Mucosa of descending colon (tissue), 3 donors: ENCODE measurements at regions not wholly inside any gene's neighbourhood (a gene's known extent, or its start where the extent isn't known, plus 50 kb on each side); places are given as distances from the start of the nearest gene placed in this dataset.

Source experiments
- ATAC-seq: fragments of 200-7000 bp; cut with Tn5 transposase; one replicate; pipeline ENCODE4 v1.9.1; 2020; ENCODE audit warnings: mild to moderate bottlenecking, moderate library complexity
- DNase-seq, 3 donors: peaks; one replicate each; pipeline ENCODE4 v3.0.0-alpha.2; 2020
- H3K36me3 ChIP-seq: fragments of 200-600 bp; one replicate; pipeline ENCODE4 v1.8.0; 2021; ENCODE audit warnings: low read depth, mild to moderate bottlenecking
- H3K4me1 ChIP-seq: fragments of 200-600 bp; one replicate; pipeline ENCODE4 v1.8.0; 2021; ENCODE audit warnings: low read depth, mild to moderate bottlenecking
- H3K4me3 ChIP-seq: fragments of 200-600 bp; one replicate; pipeline ENCODE4 v1.8.0; 2021; ENCODE audit warnings: mild to moderate bottlenecking
- H3K9me3 ChIP-seq: fragments of 200-600 bp; one replicate; pipeline ENCODE4 v1.8.0; 2021; ENCODE audit warnings: mild to moderate bottlenecking
- intact Hi-C, 2 donors: fragments of 100-400 bp; cut with DNase I in 1 of 2; cut with micrococcal nuclease in 1 of 2; formaldehyde crosslinking; loops; one replicate each; pipeline versions ENCODE4 v1.11.0 to v1.11.1; 2022; cut with DNase I, micrococcal nuclease
- TF ChIP-seq, protein P1 (sequence below): fragments of 200-600 bp; IDR thresholded peaks from one replicate; pipeline ENCODE4 v1.8.0; 2022; ENCODE audit warnings: antibody characterized with exemption, mild to moderate bottlenecking
- donor health status: DM: no; HTN: no; CAD: no; lungs with moderate emphysema.
- donor health status: DM: no; HTN: no; CAD: no.
- donor health status: DM: no; HTN: yes; CAD: no.

DNA sequence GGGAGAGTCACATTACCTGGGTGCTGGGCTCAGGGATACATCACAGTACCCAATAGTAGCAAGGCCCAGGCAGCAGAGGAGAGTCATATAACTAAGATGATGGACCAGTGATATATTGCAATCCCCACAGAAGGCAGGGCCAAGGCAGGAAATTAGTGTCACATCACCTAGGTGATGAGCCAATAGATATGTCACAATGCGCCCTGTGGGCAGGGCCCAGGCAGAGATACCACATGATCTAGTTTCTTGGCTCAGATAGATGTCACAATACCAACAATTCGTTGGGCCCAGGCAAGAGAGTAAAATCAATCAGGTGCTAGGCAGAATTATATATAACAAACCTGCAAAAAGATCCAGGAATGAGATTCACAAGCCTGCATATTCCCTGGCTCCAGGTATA, 2111.5 kb downstream of the TP53TG3F start:
- H3K9me3 ChIP-seq, result peaks cover 68% of the 10 kb centered on the region
- intact Hi-C loops, result no loop called here

DNA sequence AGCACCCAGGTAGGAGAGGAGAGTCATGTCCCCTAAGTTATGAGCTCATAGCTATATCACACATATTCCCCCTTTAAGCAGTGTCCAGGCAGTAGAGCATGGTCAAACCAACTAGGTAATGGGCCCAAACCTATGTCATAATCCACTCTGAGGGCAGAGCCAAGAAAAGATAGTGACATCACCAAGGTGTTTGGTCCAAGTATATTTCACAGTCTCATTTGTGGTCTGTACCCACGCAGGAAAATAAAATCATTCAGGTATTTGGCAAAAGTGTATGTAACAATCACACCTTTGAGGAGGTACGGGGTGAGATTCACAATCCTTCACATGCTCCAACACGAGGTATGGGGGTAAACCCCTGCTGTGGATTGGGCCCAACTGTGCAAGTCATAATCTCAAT, 2112.8 kb downstream of the TP53TG3F start:
- no peaks in the 10 kb centered on the region for H3K36me3 ChIP-seq
- no peak overlapping the region for H3K4me3 ChIP-seq
- DNase-seq (no peak), ATAC-seq (no peak)
- H3K4me1 ChIP-seq, result no peaks in the 10 kb centered on the region
- TF ChIP-seq, protein P1, sequence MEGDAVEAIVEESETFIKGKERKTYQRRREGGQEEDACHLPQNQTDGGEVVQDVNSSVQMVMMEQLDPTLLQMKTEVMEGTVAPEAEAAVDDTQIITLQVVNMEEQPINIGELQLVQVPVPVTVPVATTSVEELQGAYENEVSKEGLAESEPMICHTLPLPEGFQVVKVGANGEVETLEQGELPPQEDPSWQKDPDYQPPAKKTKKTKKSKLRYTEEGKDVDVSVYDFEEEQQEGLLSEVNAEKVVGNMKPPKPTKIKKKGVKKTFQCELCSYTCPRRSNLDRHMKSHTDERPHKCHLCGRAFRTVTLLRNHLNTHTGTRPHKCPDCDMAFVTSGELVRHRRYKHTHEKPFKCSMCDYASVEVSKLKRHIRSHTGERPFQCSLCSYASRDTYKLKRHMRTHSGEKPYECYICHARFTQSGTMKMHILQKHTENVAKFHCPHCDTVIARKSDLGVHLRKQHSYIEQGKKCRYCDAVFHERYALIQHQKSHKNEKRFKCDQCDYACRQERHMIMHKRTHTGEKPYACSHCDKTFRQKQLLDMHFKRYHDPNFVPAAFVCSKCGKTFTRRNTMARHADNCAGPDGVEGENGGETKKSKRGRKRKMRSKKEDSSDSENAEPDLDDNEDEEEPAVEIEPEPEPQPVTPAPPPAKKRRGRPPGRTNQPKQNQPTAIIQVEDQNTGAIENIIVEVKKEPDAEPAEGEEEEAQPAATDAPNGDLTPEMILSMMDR, result no peak
- peaks cover 75% of the 10 kb centered on the region for H3K9me3 ChIP-seq
- intact Hi-C loops, result no loop called here

More for the DNA sequence above, 2111.5 kb downstream of the TP53TG3F start:
- TF ChIP-seq, protein P1, result no peak
- Histone ChIP-seq H3K4me3 (no peak overlapping the region), H3K4me1 (no peaks in the 10 kb centered on the region), H3K36me3 (no peaks in the 10 kb centered on the region)
- no peak for ATAC-seq
- DNase-seq, result no peak

DNA sequence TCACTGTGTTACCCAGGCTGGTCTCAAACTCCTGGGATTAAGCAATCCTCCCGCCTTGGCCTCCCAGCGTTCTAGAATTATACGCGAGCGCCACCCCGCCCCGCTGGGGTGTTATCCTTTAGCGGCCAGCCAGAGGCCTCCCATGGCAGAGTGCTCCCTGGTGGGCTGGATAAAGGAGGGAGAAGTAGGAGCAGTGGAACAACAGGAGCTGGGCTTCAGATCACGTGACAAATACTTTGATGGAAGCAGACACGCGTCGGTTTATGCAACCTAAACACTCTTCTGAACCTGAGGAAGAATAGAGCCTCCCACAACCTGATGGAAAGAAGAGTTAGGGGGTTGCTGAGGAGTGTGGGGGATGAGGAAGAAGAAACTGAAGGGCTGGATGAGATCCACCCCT, 2114.0 kb downstream of the TP53TG3F start:
- Histone ChIP-seq H3K4me3 (no peak overlapping the region), H3K4me1 (no peaks in the 10 kb centered on the region), H3K36me3 (no peaks in the 10 kb centered on the region), H3K9me3 (peaks cover 74% of the 10 kb centered on the region)
- ATAC-seq (no peak), DNase-seq (no peak)
- TF ChIP-seq, protein P1, result no peak
- intact Hi-C loops, result no loop called here

DNA sequence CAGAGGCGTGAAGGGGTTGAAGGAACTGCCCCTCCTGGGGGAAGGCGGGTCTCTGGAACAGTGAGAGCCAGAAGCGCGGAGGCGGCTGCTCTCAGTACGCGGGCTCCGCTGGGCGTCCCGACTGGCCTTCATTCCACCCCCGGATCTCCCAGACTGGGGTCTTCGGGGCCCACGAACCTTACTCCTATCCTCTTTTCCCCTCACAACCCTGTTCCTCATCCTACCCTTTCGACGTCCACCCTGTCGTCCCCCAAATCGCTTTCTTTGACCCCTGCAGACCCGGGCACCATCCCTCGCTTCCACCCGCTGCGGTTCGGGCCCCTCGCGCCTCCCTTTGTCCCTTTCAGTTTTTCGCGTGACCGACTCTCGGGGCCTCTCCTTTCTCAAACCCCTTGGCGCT, 2114.6 kb downstream of the TP53TG3F start:
- no peak for DNase-seq
- TF ChIP-seq, protein P1, result no peak
- Histone ChIP-seq H3K4me3 (no peak overlapping the region), H3K36me3 (no peaks in the 10 kb centered on the region), H3K9me3 (peaks cover 74% of the 10 kb centered on the region), H3K4me1 (no peaks in the 10 kb centered on the region)
- intact Hi-C loops, result no loop called here
- ATAC-seq, result no peak

DNA sequence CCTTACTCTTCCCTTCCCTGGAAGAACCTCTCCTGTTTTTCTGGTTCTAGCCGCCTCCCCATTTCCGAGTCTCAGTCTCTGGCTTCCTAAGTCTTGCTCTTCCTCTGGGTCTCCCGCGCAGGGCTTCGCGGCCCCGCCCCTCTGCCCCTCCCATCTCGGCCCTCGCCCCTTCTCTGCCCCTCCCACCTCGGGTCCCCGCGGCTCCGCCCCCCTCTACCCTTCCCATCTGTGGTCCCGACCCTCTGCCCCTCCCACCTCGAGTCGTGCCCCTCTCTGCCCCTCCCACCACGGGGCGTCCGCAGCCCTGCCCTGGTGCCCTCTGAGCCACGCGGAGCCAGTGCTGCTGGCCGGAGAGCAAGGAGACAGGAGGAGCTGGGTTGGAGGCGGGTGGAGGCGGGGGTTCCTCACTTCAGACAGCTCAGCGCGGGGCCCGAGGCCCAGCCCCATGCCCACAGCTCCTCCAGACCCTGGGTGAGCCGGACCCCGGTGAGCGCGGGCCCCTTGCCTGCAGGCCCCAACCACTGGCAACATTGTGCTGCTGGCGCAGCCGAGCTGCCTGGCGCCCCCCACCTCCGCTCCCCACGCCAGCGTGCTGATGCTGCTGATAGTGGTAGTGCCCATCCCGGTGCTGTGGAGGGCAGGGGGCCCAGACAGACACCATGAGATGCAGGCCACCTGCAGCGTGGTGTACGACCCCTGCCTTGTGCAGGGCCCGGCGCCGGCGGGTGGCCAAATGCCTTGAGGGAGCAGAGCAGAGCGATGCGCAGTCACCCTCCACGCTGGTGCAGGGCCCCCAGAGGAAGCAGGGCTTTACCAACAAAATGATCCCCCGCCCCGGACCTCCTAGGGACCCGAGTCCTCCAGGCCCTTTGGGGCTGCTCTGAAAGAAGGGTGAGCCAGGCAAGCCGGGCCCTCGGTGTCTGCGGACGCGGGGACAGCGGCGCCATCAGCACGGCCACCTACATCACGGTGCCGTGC, 2115.3 kb downstream of the TP53TG3F start:
- DNase-seq (no peak), ATAC-seq (no peak)
- no peaks in the 10 kb centered on the region for H3K36me3 ChIP-seq
- no peak overlapping the region for H3K4me3 ChIP-seq
- TF ChIP-seq, protein P1, result no peak
- H3K4me1 ChIP-seq, result no peaks in the 10 kb centered on the region
- peaks cover 76% of the 10 kb centered on the region for H3K9me3 ChIP-seq
- intact Hi-C loops, result no loop called here
